ENCODE measurements at regions not wholly inside any gene's neighbourhood (a gene's known extent, or its start where the extent isn't known, plus 50 kb on each side); places are given as distances from the start of the nearest gene placed in this dataset.

DNA sequence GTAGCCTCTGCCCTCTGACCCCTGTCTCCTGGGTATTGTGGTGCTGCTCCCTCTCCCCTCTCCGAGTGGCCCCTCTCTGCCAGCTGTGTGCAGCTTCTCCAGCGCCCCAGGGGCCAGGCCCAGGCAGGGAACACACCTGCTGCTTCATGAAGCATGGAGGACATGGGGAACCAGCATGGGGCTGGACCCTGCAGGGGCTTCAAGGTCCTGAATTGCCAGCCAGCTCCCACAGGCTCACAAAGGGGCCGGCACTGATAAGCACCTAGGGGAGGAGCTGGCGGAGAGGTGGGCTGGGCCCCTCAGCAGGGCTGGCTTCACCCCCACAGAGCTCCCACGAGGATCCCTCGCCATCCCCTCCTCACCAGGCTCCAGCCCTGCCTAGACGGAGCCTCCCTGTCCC, 77.4 kb upstream of the GPC1 start:
- DNase-seq (ENCODE audit: low spot score), result no peak

DNA sequence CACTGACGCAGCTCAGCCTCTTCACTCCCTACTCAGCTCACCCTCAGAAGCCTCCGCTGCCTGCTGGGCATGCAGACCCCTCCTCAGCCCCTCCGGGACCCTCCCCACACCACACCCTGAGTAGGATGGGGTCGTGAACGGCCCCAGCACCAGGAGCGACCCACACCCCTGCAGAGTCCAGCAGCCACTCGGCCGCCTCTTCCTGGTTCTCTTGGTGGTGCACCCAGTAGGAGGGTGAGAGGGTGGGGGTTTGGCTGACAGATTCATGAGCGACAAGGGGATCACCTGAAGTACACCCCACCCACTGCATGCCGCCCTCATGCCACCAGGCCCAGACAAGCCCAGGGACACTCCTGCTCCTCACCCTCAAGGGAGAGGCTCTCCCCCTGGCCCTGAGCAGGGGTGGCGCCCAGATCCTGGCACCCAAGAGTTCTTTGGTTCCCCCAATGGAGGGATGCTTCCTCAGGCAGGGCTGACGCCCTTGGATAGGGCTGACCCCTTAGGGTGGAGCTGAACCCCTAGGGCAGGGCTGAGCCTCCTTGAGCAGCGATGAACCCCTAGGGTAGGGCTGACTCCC, 76.6 kb upstream of the GPC1 start:
- DNase-seq (ENCODE audit: low spot score), result no peak

DNA sequence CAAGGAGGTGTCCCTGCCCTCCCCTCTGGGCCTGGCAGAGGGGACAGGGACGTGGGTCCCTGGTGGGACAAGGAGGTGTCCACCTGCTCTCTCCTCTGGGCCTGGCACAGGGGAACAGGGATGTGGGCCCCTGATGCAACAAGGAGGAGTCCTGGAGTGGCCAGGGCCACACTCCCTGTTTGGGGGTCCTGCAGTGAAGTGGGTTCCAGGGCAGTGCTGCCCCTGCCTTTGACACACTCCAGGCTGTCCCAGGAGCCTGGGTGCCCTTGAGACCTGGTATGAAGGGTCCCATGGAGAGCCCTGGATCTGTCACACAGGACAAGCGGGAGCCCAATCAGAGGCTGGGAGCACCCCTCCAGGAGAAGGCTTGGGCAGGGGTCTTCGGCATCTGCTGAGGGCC, 75.8 kb upstream of the GPC1 start:
- DNase-seq (ENCODE audit: low spot score), result no peak

DNA sequence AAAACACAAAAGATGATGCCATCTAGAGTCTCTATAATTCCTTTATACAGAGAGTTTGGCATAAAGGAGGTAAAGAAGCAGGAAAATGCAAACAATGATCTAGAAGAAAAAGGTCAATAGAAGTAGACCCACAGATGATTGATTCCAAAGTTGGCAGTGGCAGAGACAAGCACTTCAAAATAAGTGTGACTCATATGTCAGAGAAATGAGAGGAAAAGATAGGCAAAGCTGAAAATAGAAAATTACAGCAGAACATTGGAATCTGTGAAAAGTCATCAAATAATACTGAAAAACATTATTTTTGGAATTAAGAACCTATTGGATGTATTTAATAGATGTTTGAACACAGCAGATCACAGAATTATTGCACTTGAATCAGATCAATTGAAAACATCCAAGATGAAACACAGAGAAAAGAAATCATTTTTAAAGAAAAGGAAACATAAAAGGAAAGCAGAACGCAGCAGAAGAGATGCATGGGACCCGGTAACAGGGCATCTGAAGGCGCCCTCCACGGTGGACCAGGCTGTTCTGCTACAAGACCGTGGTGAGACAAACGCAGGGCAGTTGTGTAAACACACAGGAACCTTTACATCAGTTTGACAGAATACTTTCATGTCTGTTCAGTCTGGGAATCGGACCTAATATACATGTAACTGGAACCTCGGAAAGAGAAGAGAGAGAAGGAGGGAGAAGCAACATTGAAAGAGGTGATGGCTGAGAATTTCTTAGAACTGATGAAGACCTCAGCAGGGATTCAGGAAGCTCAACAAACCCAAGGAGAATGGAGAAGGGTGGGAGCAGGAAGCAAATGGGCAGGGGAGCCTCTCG, 74.6 kb upstream of the GPC1 start:
- DNase-seq (ENCODE audit: low spot score), result no peak

DNA sequence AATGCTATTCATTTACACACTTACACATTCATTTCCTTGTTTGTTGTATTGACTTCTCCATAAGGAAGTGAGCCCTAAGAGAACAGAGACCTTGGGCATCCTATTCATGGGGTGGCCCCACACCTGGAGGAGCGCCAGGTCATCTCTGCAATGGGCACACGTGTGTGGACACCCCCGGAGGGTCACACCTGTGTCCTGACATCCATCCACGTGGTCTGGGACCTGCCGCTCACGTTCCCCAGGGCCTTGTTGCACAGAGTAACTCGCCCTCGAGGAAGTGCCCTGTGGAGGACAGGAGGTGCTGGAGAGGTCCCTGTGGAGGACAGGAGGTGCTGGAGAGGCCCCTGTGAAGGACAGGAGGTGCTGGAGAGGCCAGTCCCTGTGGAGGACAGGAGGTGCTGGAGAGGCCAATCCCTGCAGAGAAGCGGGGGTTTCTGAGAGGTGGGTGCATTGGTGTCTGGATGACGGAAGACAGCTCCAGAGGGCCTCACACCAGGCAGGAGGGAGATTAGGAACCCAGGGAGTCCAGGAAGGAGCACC, 73.2 kb upstream of the GPC1 start:
- DNase-seq (ENCODE audit: low spot score), result no peak

DNA sequence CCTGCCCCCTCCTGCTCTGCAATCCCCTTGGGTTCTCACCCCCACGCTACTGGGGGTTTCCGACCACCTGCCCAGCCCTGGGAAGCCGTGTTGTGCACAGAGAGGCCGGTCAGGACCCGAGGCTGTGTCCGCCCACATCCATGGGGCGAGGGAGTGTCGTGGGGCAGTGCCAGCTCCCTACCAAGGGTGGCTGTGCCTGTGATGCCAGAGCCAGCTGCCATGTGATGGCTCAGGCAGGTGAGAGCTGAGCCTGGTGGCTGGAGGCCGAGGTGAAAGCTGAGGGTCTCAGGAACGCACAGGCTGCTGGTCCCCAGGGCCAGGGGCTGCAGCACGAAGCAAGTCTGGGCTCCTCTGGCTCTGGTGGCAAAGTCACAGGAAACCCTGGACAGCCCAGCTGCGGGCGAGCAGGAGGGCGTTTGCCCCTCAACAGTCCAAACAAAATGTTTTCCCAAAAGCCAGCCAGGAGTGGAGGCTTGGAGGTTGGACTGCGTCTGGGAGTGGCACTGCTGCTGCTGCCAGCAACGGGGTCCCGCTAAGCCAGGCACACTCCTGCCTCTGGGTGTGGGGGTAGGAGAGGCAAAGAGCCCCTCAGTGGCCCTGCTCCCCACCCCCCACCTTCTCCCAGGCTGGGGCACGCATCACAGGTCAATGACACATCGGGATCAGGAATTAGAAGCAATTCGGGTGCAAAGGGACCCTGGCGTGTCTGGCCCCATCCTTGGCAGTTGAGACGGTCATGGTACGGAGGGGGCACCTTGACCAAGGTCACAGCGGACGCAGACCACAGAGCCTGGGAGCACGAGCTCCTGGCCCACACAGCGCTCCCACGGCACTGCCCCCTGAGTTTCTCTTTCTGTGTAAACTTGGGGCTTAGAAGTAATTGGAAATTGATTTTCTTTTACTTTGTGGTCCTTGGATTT, 72.4 kb upstream of the GPC1 start:
- DNase-seq (ENCODE audit: low spot score), result no peak

DNA sequence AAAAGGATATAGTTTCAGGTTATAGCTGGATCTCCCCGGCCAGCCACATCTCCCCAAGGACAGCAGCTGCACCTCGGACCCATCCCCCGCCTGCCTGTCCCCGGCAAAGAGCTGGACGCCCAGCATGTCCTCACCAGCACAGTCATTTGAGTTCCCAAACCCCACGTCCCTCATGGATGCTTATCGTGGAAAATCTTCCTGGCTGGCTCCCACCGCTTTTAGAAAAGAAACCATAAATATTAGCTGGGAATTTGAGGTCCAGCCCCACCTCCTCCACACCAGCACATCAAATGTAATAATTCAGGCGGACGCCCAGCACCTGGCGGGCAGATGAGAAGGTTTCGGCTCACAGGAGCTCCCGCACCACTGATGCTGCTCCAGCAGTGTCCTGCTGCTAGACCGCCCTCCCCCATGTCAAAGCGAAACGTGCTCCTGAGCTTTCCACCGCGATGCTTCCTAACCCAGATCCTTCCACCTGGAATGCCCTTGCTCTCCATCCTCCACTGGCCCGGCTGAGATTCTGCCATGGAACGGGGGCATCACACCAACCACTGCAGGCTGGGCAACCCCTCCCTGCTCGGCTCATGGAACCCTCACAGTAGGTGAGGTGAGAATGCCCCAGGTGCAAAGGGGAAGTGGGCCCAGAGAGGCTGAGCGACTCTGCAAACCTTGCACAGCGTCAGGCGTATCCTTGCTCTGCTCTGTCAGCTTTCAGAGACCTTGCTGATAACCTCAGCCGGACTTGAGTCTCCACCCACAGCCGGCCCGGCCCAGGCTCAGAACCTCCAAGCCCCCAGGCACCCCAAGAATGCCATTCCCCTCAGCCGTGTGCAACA, 71.5 kb upstream of the GPC1 start:
- DNase-seq (ENCODE audit: low spot score), result no peak

DNA sequence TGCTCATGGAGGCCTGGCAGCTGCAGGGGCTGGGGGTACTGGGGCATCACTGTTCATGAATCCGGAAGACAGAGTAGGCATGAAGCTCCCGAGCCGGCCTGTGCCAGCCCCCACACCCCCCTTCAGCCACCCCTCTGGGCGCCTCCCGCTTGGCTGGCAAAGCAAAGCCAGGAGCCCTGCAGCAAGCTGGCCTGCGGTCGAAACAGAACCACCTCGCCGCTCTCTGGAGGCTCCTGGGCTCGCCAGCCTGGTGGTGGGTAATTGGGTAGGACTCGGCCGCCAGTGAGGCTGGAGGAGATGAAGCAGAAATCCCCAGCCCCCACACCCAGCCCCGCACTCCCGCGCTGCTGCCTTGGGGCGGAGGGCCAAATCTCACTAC, 70.9 kb upstream of the GPC1 start:
- DNase-seq (ENCODE audit: low spot score), result no peak

DNA sequence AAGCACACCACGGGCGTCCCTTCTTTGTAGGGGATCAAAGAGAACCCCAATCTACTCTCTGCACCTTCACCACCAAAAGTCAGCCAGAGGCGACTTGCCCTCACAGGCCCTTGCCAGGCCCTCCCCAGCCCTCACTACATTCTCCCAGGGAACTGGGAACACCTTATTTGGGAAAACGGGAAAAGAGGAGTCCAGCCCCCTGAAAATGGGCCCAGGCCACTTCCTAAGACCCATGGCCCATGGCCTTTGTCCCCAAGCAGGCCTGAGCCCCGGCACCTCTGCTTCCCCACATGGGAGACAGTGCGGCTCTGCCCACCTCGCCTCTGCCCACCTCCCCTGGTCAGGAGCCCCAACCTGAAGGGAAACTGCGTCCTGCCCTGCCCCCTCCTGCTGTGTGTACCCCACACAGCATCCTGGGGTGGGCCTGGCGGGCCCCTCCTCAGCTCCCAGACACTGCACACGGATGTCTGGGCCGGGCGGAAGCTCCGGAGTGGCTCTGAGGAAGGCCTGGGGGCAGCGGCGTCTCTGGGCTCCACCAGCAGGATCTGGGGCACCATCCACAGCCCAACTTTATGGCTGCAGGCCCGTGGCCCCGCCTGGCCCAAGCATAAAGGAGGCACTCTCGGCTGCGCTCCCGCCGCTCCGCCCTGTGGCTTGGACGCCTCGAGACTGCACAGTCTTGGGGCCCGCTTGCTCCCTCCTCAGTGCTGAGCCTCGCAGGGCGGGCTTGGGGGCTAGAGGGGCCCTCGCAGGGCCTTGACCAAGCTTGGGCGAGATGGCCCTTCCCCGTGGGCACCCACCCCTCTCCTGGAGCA, 70.3 kb upstream of the GPC1 start:
- no peak for DNase-seq (ENCODE audit: low spot score)

DNA sequence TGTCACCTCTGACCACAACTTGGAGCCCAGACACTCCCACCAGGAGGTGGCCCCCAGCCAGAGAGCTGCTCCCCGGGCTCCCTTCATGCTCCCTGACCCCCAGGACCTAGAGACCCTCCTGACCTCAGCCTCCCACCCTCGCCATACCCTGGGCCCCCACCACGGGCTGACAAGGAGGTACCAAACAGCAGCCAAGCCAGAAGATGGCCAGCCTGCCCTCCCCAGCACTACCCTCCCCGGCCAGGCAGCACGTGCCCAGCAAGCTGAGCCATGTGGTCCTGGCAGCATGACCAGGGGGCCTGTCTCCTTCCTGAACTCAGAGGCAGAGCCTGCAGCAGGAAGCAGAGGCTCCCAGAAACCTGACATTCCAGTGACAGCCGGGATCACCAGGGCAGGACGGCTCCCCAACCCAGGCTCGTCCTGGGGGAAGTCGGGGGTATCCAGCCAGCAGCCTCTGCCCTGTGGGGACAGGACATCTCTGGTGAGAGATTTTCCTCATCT, 69.4 kb upstream of the GPC1 start:
- no peak for DNase-seq (ENCODE audit: low spot score)

DNA sequence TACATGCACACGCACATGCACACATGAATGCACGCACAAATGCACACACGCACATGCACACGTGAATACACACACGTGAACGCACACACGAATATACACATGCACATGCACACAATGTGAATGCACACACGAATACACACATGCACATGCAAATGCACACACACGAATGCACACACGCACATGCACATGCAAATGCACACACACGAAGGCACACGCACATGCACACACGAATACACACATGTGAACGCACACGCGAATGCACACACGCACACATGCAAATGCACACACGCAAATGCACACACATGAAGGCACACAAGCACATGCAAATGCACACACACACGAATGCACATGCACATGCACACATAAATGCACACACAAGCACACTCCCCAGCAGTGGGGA, 68.6 kb upstream of the GPC1 start:
- no peak for DNase-seq (ENCODE audit: low spot score)

DNA sequence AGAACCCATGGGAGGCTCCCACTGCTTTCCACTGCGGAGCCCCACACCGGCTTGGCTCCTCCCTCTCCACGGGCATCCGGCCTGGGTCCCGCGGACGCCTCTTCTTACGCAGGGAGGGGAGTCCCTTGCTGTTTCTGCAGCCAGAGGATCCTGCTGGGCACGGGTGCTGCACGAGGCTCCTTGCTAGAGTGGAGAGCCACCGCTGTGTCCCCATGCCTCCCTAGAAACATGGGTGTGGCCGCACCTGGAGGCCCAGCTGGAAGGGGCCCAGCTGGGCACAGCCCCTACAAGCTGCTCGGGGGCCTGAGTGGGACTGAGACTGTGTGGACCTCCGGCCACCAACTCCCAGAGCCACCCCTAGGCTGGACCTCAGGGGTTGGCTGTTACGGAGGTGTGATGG, 67.7 kb upstream of the GPC1 start:
- DNase-seq (ENCODE audit: low spot score), result no peak

DNA sequence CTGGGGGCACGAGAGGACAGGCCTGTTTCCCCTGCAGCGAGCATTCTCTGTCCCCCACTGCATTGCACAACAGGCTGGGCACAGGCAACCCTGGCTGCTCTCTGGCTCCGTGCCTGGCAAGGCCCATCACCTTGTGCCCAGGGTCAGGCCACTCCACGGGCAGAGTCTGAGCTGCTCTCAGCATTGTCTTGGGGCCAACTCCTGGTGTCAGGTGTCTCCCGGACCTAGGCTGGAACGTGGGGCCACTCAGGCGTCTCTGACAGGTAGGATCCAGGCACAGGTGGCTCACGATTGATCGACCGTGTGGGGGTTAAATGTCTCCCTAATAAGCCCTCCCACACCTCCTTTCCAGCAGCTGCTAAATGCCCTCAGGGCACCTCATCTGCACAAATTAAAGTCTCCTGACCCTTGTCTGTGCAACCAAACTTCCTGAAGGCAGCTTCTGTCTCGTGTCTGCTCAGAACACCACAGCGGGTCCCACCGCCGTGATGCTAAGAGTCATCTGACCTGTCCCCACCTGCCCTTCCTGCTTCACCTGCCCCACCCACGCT, 66.6 kb upstream of the GPC1 start:
- DNase-seq (ENCODE audit: low spot score), result no peak

DNA sequence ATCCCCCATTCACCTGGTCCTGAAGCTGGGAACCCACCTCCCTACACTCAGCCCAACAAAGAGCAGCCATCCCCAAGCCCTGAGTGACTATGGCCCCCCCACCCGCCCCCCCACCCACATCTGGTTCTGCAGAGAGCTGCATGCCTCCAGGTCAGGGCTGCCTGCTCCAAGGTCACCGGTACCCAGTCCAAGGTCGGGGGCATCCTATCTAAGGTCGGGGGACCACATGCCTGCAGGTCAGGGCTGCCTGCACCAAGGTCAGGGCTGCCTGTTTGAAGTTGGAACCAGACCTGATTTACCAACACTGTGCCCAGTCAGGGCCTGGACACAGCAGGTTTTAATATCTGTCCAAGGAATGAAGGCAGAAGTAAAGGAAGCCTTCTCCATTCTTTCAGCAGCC, 66.1 kb upstream of the GPC1 start:
- DNase-seq (ENCODE audit: low spot score), result no peak

DNA sequence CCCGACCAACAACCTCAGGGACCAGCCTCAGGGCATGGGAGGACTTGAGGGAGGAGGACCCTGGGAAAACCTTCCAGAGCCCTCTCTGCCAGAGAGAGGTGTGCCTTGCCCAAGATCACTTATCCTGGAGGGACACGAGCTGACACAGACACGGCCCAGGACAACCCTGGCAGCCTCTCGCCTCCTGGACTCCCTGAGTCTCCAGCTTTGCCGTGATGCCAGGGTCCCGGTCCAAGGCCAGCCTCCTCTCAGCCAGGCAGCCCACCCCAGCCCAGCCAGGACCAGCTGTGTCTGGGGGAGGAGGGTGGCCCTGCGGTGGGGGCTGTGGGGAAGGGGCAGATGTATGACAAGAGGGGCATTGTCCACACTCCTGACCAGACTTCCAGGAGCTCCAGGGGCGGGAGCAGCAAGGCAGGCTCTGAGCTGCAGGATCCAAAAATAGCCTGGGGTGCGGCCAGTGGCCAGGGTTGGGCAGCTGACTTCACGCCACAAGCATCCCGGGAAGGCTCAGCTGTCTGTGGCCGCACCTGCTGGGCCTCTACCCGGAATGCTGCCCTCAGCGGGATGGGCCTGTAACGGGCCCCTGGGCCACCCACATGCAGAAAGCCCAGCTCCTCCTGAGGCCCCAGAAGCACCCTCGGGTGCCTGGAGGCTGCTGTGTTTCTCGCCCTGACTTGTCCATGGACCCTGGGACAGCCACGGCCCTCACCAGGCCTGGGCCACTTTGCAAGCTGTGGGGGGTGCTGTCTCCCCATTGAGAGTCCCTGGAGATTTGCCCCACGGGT, 65.5 kb upstream of the GPC1 start:
- DNase-seq (ENCODE audit: low spot score), result peak; percentile 85

DNA sequence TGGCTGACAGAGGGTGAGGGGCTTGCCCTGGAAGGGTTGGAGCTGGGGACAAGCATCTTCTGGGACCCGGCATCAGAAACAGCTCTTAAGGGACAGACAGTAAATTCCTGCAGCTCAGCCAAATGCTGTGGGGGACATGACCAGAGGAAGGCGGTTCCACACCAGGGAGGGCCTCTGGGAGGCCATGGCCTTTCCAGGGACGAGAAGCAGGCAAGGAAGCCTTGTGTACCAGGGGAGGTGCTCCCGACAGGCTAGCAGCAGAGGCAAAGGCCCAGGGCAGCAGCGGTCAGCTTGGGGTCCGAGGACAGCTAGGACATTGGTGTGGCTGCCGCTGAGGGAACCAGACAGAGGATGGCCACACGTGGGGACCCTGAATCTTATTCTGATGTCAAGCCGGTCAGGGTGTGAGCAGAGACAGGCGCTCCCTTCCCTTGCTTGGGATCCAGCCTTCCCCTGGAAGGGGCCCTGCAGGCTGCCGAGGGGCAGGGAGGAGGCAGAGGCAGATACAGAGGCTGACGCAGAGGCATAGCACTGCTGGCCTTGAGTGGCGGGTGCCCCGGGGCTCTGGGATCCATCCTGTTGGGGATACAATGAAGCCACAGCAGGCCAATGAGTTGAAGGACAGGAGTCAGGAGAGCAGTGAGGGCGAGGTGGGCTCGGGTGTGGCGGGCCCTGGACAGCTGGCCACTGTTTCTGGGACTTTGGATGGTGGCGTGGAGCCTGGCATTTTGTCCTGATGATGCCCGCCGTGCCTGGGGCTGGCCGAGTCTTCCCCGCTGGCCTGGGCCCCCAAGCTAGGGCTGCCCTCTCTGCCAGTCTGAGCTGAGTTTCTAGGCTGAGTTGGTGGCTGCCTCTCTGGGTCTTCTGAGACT, 64.1 kb upstream of the GPC1 start:
- no peak for DNase-seq (ENCODE audit: low spot score)

DNA sequence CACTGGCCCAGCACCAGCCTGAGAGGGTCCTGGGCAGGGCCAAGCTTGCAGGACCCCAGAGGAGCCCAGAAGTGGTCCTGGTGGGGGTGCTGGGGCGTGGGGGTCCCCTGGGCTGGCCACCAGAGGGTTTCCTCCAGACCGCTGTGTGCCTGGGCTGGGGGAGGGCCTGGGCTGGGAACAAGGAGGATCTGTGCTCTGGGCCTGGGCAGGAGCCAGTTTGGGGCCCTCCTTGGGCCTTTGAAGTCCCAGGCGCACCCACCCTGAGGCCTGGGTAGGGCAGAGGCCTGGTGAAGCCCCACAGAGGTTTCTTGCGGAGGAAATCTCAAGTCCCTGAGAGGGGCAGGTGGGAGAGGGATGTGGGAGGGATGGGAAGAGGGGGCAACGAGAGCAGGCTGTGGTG, 63.4 kb upstream of the GPC1 start:
- no peak for DNase-seq (ENCODE audit: low spot score)

DNA sequence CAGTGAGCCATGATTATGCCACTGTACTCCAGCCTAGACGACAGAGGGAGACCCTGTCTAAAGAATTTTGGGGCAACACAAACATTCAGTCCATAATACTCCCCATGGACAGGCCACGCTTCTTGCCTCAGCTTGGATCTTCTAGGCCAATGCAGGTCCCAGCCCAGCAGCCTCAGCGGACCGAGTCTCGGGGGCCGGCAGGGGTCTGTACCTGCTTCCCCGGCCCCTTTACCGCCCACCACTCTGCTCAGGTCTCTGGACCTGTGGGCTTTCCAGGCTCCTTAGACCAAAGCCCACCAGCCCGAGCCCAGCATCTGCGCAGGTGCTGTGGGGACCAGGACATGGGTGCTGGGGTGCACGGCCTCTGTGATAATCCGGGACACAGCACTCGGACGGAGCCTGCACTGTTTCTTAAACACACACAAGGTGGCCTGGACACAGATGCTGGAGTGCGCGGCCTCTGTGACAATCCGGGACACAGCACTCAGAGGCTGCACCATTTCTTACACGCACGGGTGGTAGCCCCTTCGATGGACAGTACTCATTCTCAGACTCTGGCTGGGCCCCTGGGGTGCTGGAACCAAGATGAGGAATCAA, 62.1 kb upstream of the GPC1 start:
- DNase-seq (ENCODE audit: low spot score), result no peak

Data from ureter (tissue), 1 donor.